WTC11 (cell line): ENCODE measurements at regions not wholly inside any gene's neighbourhood (a gene's known extent, or its start where the extent isn't known, plus 50 kb on each side); places are given as distances from the start of the nearest gene placed in this dataset.
"Not testable (repeated sequence)": the region's sequence is repeated elsewhere in the genome, so short reads cannot be mapped to it uniquely, and the experiment has no call there.

Experiments used
- ATF1 ChIP-seq: sonication (generic); formaldehyde crosslinking; IDR thresholded peaks from 2 replicates; pipeline ENCODE4 v1.8.1; 2023; ENCODE audit warnings: mild to moderate bottlenecking, moderate library complexity, missing genetic modification reagents
- FOXJ3 ChIP-seq: sonication (generic); formaldehyde crosslinking; IDR thresholded peaks from 2 replicates; pipeline ENCODE4 v1.9.0; 2021; ENCODE audit warnings: missing genetic modification reagents, mild to moderate bottlenecking, borderline replicate concordance
- HMGA2 ChIP-seq: fragments of 250-450 bp; sonication (Bioruptor Pico); IDR thresholded peaks from 2 replicates; pipeline ENCODE4 v1.4.0; 2021; ENCODE audit warnings: mild to moderate bottlenecking, moderate library complexity
- KAT7 ChIP-seq: sonication (generic); formaldehyde crosslinking; IDR thresholded peaks from 2 replicates; pipeline ENCODE4 v1.8.1; 2023; ENCODE audit warnings: missing genetic modification reagents, mild to moderate bottlenecking, borderline replicate concordance
- NR2C2 ChIP-seq: sonication (generic); formaldehyde crosslinking; IDR thresholded peaks from 2 replicates; pipeline ENCODE4 v1.8.0; 2022; ENCODE audit warnings: mild to moderate bottlenecking, missing genetic modification reagents
- RELA ChIP-seq: sonication (generic); formaldehyde crosslinking; IDR thresholded peaks from 2 replicates; pipeline ENCODE4 v1.8.1; 2022; ENCODE audit warnings: missing genetic modification reagents, mild to moderate bottlenecking, borderline replicate concordance
- TEAD1 ChIP-seq: sonication (generic); formaldehyde crosslinking; IDR thresholded peaks from 2 replicates; pipeline ENCODE4 v1.8.0; 2022; ENCODE audit warnings: mild to moderate bottlenecking, missing genetic modification reagents
- ZNF416 ChIP-seq: fragments of 250-450 bp; sonication (Bioruptor Pico); IDR thresholded peaks from 2 replicates; pipeline ENCODE4 v1.9.0; 2021; ENCODE audit warnings: mild to moderate bottlenecking, inconsistent platforms
- TF ChIP-seq, protein P1 (sequence below): fragments of 200-600 bp; IDR thresholded peaks from 2 replicates; pipeline ENCODE4 v1.8.0; 2022; ENCODE audit warnings: antibody characterized with exemption
- TF ChIP-seq, protein P2 (sequence below): sonication (generic); formaldehyde crosslinking; IDR thresholded peaks from 2 replicates; pipeline ENCODE4 v1.8.0; 2022; ENCODE audit warnings: missing genetic modification reagents
- TF ChIP-seq, protein P3 (sequence below): sonication (generic); formaldehyde crosslinking; IDR thresholded peaks from 2 replicates; pipeline ENCODE4 v1.8.1; 2022; ENCODE audit warnings: low read depth, mild to moderate bottlenecking, moderate library complexity, missing genetic modification reagents, borderline replicate concordance
- TF ChIP-seq, protein P4 (sequence below): sonication (generic); formaldehyde crosslinking; IDR thresholded peaks from 2 replicates; pipeline ENCODE4 v1.8.0; 2022; ENCODE audit warnings: mild to moderate bottlenecking, missing genetic modification reagents
- TF ChIP-seq, protein P5 (sequence below): sonication (generic); formaldehyde crosslinking; IDR thresholded peaks from 2 replicates; pipeline ENCODE4 v1.8.0; 2023; ENCODE audit warnings: missing genetic modification reagents, mild to moderate bottlenecking, borderline replicate concordance

DNA sequence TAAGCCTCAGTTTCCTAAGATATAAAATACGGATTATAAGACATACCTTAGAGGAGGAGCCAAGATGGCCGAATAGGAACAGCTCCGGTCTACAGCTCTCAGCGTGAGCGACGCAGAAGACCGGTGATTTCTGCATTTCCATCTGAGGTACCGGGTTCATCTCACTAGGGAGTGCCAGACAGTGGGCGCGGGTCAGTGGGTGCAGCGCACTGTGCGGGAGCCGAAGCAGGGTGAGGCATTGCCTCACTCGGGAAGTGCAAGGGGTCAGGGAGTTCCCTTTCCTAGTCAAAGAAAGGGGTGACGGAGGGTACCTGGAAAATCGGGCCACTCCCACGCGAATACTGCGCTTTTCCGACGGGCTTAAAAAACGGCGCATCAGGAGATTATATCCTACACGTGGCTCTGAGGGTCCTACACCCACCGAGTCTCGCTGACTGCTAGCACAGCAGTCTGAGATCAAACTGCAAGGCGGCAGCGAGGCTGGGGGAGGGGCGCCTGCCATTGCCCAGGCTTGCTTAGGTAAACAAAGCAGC lies 1877.1 kb upstream of the C9orf72 start:
- TF ChIP-seq, protein P1, sequence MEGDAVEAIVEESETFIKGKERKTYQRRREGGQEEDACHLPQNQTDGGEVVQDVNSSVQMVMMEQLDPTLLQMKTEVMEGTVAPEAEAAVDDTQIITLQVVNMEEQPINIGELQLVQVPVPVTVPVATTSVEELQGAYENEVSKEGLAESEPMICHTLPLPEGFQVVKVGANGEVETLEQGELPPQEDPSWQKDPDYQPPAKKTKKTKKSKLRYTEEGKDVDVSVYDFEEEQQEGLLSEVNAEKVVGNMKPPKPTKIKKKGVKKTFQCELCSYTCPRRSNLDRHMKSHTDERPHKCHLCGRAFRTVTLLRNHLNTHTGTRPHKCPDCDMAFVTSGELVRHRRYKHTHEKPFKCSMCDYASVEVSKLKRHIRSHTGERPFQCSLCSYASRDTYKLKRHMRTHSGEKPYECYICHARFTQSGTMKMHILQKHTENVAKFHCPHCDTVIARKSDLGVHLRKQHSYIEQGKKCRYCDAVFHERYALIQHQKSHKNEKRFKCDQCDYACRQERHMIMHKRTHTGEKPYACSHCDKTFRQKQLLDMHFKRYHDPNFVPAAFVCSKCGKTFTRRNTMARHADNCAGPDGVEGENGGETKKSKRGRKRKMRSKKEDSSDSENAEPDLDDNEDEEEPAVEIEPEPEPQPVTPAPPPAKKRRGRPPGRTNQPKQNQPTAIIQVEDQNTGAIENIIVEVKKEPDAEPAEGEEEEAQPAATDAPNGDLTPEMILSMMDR: not testable (repeated sequence)
- TF ChIP-seq, protein P2, sequence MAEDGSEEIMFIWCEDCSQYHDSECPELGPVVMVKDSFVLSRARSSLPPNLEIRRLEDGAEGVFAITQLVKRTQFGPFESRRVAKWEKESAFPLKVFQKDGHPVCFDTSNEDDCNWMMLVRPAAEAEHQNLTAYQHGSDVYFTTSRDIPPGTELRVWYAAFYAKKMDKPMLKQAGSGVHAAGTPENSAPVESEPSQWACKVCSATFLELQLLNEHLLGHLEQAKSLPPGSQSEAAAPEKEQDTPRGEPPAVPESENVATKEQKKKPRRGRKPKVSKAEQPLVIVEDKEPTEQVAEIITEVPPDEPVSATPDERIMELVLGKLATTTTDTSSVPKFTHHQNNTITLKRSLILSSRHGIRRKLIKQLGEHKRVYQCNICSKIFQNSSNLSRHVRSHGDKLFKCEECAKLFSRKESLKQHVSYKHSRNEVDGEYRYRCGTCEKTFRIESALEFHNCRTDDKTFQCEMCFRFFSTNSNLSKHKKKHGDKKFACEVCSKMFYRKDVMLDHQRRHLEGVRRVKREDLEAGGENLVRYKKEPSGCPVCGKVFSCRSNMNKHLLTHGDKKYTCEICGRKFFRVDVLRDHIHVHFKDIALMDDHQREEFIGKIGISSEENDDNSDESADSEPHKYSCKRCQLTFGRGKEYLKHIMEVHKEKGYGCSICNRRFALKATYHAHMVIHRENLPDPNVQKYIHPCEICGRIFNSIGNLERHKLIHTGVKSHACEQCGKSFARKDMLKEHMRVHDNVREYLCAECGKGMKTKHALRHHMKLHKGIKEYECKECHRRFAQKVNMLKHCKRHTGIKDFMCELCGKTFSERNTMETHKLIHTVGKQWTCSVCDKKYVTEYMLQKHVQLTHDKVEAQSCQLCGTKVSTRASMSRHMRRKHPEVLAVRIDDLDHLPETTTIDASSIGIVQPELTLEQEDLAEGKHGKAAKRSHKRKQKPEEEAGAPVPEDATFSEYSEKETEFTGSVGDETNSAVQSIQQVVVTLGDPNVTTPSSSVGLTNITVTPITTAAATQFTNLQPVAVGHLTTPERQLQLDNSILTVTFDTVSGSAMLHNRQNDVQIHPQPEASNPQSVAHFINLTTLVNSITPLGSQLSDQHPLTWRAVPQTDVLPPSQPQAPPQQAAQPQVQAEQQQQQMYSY (CRISPR knock-in tag): not testable (repeated sequence)
- TF ChIP-seq, protein P3, sequence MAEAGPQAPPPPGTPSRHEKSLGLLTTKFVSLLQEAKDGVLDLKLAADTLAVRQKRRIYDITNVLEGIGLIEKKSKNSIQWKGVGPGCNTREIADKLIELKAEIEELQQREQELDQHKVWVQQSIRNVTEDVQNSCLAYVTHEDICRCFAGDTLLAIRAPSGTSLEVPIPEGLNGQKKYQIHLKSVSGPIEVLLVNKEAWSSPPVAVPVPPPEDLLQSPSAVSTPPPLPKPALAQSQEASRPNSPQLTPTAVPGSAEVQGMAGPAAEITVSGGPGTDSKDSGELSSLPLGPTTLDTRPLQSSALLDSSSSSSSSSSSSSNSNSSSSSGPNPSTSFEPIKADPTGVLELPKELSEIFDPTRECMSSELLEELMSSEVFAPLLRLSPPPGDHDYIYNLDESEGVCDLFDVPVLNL (CRISPR knock-in tag): not testable (repeated sequence)
- not testable (repeated sequence) for TF ChIP-seq ZNF416 (CRISPR knock-in tag); TEAD1 (CRISPR knock-in tag); RELA; KAT7 (CRISPR knock-in tag); FOXJ3 (CRISPR knock-in tag); ATF1 (CRISPR knock-in tag); HMGA2 (CRISPR knock-in tag); NR2C2 (CRISPR knock-in tag)
- TF ChIP-seq, protein P4, sequence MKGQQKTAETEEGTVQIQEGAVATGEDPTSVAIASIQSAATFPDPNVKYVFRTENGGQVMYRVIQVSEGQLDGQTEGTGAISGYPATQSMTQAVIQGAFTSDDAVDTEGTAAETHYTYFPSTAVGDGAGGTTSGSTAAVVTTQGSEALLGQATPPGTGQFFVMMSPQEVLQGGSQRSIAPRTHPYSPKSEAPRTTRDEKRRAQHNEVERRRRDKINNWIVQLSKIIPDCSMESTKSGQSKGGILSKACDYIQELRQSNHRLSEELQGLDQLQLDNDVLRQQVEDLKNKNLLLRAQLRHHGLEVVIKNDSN (CRISPR knock-in tag): not testable (repeated sequence)
- TF ChIP-seq, protein P5, sequence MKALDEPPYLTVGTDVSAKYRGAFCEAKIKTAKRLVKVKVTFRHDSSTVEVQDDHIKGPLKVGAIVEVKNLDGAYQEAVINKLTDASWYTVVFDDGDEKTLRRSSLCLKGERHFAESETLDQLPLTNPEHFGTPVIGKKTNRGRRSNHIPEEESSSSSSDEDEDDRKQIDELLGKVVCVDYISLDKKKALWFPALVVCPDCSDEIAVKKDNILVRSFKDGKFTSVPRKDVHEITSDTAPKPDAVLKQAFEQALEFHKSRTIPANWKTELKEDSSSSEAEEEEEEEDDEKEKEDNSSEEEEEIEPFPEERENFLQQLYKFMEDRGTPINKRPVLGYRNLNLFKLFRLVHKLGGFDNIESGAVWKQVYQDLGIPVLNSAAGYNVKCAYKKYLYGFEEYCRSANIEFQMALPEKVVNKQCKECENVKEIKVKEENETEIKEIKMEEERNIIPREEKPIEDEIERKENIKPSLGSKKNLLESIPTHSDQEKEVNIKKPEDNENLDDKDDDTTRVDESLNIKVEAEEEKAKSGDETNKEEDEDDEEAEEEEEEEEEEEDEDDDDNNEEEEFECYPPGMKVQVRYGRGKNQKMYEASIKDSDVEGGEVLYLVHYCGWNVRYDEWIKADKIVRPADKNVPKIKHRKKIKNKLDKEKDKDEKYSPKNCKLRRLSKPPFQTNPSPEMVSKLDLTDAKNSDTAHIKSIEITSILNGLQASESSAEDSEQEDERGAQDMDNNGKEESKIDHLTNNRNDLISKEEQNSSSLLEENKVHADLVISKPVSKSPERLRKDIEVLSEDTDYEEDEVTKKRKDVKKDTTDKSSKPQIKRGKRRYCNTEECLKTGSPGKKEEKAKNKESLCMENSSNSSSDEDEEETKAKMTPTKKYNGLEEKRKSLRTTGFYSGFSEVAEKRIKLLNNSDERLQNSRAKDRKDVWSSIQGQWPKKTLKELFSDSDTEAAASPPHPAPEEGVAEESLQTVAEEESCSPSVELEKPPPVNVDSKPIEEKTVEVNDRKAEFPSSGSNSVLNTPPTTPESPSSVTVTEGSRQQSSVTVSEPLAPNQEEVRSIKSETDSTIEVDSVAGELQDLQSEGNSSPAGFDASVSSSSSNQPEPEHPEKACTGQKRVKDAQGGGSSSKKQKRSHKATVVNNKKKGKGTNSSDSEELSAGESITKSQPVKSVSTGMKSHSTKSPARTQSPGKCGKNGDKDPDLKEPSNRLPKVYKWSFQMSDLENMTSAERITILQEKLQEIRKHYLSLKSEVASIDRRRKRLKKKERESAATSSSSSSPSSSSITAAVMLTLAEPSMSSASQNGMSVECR: not testable (repeated sequence)
